ENCODE measurements at regions not wholly inside any gene's neighbourhood (a gene's known extent, or its start where the extent isn't known, plus 50 kb on each side); places are given as distances from the start of the nearest gene placed in this dataset.
"Not testable (repeated sequence)": the region's sequence is repeated elsewhere in the genome, so short reads cannot be mapped to it uniquely, and the experiment has no call there.

DNA sequence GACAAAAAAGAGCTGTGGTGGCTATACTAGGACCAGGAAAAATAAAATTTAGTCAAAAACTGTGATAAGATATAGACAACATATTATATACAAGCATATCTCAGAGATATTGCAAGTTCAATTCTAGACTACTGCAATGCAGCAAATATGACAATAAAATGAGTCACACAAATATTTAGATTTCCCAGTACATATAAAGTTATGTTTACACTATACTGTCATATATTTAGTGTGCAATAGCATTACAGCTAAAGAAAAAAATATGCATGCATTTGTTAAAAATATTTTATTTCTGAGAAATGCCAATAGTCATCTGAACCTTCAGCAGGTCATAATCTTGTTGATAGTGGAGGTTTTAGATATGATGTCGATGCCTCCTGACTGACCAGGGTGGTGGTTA is 72.1 kb downstream of the AKR1C4 start:
- no peak for DNase-seq

DNA sequence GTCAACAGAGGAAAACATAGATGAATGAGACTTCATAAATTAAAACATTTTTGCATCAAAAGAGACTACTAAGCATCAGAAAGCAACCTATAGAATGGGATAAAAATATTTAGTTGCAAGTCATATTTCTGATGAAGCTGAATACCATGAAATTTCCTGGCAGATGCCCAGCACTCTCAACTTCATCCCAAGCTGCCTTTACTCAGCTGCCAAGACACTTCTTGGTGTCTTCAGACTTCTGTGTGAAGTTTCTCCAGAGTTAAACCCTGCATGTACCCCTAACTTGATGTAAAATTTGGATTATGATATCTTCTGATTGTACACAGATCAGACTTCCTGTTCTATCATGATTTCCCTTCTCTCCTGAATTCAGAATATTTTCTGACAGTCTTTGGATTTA is 73.2 kb downstream of the AKR1C4 start:
- no peak for DNase-seq

- no peak for DNase-seq
These were observed 74.9 kb downstream of the AKR1C4 start for GRCh38 chr10:5271526-5271925.

DNA sequence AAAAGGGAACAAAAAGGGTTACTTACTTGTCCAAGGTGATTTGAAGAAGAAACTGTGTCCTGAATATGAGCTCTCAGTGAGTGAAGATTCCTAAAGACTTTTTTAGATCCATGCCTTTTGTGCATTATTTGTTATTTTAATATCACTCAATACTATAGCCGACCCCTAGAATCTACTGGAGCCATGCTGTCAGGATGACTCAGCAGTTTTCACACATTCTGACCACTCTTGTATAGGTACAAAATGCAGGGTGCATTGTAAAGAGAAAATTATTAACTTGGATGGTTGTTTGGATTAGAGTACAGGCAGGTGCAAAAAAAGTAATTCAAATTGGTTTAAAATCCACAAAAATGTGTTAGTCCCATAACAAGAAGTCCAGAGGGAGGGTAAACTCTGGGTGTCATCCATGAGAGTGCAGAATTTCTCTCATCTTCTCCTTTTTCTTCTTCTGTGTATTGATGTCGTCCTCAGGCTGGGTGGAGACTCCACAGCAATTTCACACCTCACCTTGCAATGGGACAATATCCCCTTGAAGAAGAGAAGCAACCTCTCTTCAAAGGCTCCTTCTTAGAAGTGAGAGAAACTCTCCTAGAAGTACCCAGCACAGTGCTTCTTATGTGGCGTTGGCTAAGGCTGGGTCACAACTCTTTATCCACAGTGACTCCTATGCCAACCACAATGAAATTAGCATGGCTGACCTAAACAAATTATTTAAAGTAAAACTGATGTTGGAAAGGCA is 75.6 kb downstream of the AKR1C4 start:
- DNase-seq = no peak

DNA sequence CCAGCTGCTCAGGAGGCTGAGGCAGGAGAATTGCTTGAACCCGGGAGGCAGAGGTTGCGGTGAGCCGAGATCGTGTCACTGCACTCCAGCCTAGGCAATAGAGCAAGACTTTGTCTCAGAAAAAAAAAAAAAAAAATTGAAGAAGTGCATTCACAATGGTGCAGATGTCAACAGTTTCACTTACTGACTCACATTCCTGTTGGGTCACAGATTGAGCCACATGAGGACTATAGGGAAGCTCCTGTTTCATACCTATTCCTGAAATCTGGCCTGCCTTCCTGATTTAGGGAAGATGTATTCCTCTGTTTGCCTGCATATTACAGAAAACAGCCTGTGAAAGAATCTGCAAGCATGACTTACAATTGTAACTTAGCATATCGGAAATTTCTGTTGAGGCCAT is 78.2 kb downstream of the AKR1C4 start:
- no peak for DNase-seq

DNA sequence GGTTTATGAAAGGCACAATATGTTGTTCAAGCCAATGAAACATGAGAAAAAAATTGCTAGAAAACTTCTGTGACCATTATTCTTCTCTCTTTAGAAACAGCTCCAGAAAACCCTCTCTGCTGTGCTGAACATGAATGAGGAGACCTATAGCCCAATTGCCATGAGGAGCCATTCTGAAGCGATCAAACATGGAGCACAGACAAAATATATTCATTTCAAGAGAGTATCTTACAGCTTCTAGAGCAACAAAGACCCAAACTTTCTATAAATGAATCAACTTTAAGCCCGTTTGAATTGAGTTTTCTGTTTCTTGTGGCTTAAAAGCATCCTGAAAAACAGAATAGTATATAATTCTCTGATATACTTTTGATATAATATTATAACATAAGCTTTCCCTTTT is 83.4 kb upstream of the UCN3 start:
- DNase-seq = no peak

GRCh38 chr10:5282137-5282536 is 82.6 kb upstream of the UCN3 start:
- DNase-seq = no peak

DNA sequence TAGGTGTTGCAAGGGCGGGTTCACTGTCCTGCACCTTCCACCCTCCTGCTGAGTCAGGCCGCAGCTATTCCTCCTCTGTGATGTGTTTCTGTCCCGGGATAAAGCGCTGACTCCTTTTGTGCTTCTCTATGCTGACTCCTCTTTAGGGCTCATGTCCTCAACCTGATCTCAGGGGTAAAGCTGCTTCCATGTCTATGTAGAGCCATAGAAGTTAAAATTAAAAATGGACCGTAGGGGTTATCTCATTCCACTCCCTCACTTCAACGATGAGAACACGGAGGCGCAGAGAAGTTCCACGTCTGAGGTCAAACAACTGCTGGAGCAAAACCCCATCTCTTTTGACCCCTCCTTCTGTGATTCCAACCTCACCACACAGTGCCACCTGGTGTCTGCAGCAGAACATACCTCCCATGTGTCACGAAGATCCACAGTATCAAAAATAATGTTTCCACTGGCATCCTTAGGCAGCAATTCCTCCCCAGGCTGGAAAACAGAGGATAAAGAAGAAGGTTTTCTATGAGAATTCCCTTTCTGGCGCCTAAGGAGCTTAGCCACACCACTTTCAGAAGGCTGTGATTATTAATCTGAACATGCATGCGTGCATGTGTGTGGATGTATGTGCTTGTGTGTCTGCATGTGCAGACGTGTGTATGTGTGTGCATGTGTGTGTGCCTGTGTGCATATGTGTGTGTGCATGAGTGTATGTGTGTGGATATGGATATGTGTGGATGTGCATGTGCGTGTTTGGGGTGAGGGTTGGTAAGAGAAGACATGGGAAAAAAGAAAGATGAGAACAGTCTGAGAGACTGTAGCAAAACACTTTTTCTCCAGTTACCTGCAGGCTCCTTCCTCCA is 81.2 kb upstream of the UCN3 start:
- peak; percentile 69 for DNase-seq

GRCh38 chr10:5284311-5285057 is 80.3 kb upstream of the UCN3 start:
- DNase-seq = no peak

DNA sequence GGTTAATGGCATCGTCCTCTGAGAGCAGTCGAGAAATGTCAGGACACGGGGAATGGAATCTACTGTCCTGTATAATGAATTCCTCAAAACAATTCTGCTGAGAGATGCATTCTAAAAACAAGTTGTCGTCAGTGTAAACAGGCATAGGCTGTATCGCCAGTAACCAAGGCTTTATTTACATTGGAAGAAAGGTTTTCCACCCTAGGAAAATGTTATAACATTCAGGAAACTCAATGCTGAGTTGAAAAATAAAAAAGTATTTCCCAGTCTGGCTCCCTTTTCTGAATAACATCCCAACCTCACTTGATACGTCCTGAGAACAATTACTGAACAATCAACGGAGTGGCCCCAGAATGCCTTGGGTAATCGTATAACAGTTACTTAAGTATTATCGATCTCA is 79.6 kb upstream of the UCN3 start:
- no peak for DNase-seq

DNA sequence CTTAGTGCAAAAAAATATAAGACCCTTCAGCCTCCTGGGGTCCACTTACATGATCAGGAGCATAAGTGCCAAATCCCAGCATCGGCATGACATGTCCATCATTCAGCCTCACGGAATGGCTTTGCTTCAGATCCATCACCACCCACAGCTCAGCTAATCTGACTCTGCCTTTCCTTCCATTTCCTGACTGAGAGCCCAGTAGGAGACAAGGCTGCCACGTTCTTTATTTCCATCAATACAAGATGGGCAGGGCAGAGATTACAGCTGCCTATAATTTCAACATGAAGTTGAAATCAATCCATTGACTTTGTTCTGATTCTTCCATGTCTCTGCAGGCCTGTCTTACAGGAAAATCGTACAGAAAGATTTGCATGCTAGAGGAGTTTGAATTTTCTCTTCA is 76.4 kb upstream of the UCN3 start:
- no peak for DNase-seq

DNA sequence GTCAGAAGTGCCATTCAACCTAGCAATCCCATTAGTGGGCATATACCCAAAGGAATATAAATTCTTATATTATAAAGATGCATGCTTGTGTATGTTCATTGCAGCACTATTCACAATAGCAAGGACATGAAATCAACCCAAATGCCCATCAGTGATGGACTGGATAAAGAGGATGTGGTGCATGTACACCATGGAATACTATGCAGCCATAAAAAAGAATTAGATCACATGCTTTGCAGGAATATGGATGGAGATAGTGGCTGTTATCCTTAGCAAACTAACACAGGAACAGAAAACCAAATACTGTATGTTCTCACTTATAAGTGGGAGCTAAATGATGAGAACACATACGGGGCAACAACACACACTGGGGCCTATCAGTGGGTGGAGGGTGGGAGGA is 75.5 kb upstream of the UCN3 start:
- DNase-seq = not testable (repeated sequence)

- no peak for DNase-seq
These were observed 73.1 kb upstream of the UCN3 start for GRCh38 chr10:5291501-5292195.

- DNase-seq = no peak
These were observed 72.5 kb upstream of the UCN3 start for GRCh38 chr10:5292196-5292735.

- not testable (repeated sequence) for DNase-seq
These were observed 71.8 kb upstream of the UCN3 start for GRCh38 chr10:5292970-5293369.

DNA sequence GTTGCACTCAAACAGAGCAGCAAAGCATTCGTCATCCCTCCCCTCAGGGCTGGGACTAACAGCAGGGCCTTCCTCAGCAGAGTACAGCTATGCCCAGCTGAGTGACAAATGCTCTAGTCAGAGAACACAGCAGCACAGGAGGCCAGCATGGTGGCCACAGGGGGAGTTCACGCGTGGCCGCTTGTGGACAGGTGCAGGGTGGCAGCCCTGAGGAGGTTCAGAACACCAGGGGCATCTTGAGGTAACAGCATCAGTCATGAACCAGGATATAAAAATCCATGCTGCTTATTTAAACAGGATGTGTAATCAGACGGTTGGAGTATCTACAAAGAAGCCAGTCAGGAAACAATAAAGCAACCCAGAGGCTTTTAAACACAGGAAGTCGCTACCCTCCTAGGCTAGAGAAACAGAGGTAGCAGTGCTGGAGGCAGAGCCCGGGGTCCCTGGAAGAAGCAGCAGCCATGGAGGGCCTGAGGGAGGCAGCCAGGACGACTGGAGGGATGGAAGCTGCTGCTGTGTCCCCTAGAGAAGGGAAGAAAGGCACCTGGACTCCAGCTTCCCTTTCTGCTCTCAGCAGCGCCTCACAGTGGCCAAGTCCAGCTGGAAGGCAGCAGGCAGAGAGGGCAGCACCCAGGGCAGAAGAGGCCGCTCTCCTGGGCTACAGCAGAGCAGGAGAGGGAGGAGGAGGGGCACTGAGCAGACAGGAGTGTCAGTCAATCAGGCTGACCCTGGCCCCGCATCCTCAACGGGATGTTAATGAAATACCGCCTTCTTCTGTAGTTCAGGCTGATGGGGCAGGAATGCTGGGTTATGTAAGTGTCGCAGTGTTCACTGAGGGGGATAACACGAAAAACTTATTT is 70.8 kb upstream of the UCN3 start:
- DNase-seq = peak; percentile 96

GRCh38 chr10:5297466-5297865 is 67.3 kb upstream of the UCN3 start:
- DNase-seq = no peak

DNA sequence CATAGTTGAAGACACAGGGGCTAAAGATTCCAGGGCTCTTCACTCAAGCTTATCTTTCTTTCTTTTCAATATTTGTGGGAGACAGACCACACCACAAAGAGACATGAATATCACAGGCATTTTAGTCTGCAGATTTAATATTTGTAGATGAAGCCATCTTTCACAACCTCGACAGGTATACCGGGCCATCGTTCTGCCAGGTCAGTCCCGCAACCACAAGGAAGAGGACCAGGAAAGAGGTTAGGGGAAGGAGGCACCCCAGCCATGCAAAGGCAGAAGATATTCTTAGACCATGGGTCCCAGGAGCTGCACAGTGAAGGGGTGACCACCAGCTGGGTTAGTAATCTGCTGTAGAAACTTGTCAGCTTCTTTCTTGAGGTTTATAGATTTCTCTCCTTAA is 66.8 kb upstream of the UCN3 start:
- DNase-seq = no peak

- DNase-seq = no peak
These were observed 64.8 kb upstream of the UCN3 start for GRCh38 chr10:5299950-5300349.

- no peak for DNase-seq
These were observed 61.3 kb upstream of the UCN3 start for GRCh38 chr10:5303504-5303903.

DNA sequence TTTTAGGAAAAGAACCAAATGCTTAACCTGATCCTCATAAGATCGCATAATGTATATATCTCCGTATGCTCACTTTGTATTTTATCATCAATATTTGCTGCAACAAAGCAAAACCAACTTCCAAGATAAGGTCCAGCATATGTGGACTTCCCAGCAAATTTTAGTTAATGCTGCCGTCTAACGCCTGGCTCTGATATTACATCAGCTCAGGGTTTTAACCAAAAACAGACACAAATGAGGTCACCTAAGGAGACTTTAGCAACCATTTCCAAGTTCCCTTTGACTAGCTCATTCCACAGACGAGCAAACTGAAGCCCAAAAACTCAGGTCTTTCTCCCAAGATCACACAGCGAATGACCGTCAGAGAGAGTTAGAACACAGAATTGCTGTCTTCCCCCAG is 59.4 kb upstream of the UCN3 start:
- DNase-seq = no peak

- no peak for DNase-seq
These were observed 53.9 kb upstream of the UCN3 start for GRCh38 chr10:5310914-5311313.

Data from islet precursor cell (in vitro differentiated cells).